K562 (cell line): ENCODE measurements at regions not wholly inside any gene's neighbourhood (a gene's known extent, or its start where the extent isn't known, plus 50 kb on each side); places are given as distances from the start of the nearest gene placed in this dataset.

ENCODE experiments used
- ATF7 ChIP-seq: fragments of 450-650 bp; IDR thresholded peaks from 2 replicates; pipeline ENCODE4 v1.7.1; 2014; ENCODE audit warnings: mild to moderate bottlenecking, moderate library complexity
- CEBPG ChIP-seq, 3 experiments: fragments of 200-800 bp in 1 of 3; sonication (Bioruptor generic) in 1 of 3; sonication (generic) in 1 of 3; formaldehyde crosslinking in 1 of 3; IDR thresholded peaks in 2 of 3; conservative IDR thresholded peaks in 1 of 3; 2 replicates each; pipeline versions ENCODE4 v1.6.1 to v1.8.0; 2016 to 2022; ENCODE audit warnings: missing compliant biosample characterization in 2 of 3, missing genetic modification characterization in 2 of 3, mild to moderate bottlenecking in 1 of 3, missing genetic modification reagents in 1 of 3
- PTBP1 ChIP-seq: fragments of 200-400 bp; formaldehyde crosslinking; IDR thresholded peaks from 2 replicates; pipeline ENCODE4 v1.6.1; 2017; ENCODE audit warnings: low read depth, low read length
- PTTG1 ChIP-seq: fragments of 450-650 bp; IDR thresholded peaks from 2 replicates; pipeline ENCODE4 v1.6.1; 2016; ENCODE audit warnings: low read depth, mild to moderate bottlenecking, missing genetic modification characterization, missing compliant biosample characterization
- SMARCA4 ChIP-seq: fragments of 450-650 bp; IDR thresholded peaks from 2 replicates; pipeline ENCODE4 v1.6.1; 2016
- ZBTB26 ChIP-seq: fragments of 450-650 bp; formaldehyde crosslinking; IDR thresholded peaks from 2 replicates; pipeline ENCODE4 v1.4.0; 2022; ENCODE audit warnings: missing genetic modification characterization
- ZNF518B ChIP-seq: fragments of 250-450 bp; sonication (Bioruptor Pico); IDR thresholded peaks from 2 replicates; pipeline ENCODE4 v1.5.0; 2021; ENCODE audit warnings: mild to moderate bottlenecking, moderate library complexity
- ZNF780A ChIP-seq: fragments of 250-450 bp; sonication (Bioruptor Pico); IDR thresholded peaks from 2 replicates; pipeline ENCODE4 v1.5.0; 2021; ENCODE audit warnings: mild to moderate bottlenecking
- TF ChIP-seq, protein P1 (sequence below): fragments of 450-650 bp; IDR thresholded peaks from 2 replicates; pipeline ENCODE4 v1.6.1; 2016; ENCODE audit warnings: low read depth, mild to moderate bottlenecking, moderate library complexity

DNA sequence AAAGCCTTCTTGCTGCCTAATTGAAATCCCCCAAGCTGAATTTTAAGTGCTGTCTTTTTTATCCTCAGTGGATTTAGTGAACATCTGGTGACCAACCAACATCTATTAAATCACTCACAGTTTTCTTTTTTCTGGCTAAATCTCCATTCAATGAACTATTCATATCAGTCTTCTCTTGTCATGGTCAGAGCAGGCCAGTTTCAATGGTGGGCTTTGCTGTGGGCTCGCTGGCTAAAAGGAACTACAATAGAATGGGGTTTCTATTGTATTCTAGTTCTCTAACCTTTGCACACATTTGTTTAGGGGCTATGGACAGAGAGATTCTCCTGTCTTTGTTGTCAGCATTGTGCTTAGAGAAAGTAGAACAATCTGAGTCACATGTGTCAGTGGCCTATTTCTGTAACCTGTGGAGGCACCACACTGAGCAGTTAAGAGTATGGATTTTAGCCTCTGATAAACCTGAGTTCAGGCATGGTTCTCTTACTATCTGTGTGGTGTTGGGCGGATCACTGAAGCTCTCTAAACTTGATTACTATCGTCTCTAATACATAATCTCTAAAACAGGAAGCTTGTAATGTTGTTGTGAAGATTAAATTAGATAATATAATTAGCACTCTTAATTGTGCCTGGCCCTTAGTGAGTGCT, 94.2 kb upstream of the CADM1 start (continued):
- no peak for TF ChIP-seq ZNF780A (CRISPR knock-in tag)
- no peak for TF ChIP-seq SMARCA4
- no peak for TF ChIP-seq PTBP1
- no peak for TF ChIP-seq CEBPG (CRISPR knock-in tag; IDR thresholded peaks at IDR 0.05)
- TF ChIP-seq CEBPG (tag; conservative IDR thresholded peaks at IDR 0.05 in 1 of 2, IDR thresholded peaks at IDR 0.05 in 1 of 2): no peak
- no peak for TF ChIP-seq PTTG1 (tag)
- TF ChIP-seq ATF7: no peak
- no peak for TF ChIP-seq ZBTB26
- TF ChIP-seq, protein P1, sequence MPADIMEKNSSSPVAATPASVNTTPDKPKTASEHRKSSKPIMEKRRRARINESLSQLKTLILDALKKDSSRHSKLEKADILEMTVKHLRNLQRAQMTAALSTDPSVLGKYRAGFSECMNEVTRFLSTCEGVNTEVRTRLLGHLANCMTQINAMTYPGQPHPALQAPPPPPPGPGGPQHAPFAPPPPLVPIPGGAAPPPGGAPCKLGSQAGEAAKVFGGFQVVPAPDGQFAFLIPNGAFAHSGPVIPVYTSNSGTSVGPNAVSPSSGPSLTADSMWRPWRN: no peak
- TF ChIP-seq ZNF518B (CRISPR knock-in tag): no peak
